ENCODE measurements at regions not wholly inside any gene's neighbourhood (a gene's known extent, or its start where the extent isn't known, plus 50 kb on each side); places are given as distances from the start of the nearest gene placed in this dataset.
A peak's percentile ranks its signal among the peaks of the same experiment; 100 is the strongest.

- TF ChIP-seq POLR2AphosphoS5 (IDR thresholded peaks at IDR 0.05; ENCODE audit: low read depth) (no peak), CTCF (IDR thresholded peaks at IDR 0.05; ENCODE audit: insufficient read depth, low read length) (no peak)
- no peaks in the 10 kb centered on the region for H3K27me3 ChIP-seq (ENCODE audit: insufficient read depth, poor library complexity, severe bottlenecking)
- H3K27ac ChIP-seq (replicated peaks): no peak overlapping the region
- H3K4me3 ChIP-seq (replicated peaks; ENCODE audit: insufficient read depth, low read length): no peak overlapping the region
- DNase-seq (ENCODE audit: low read depth in 1 of 2, low spot score in 1 of 2): no peak
These were observed 73.4 kb upstream of the TP63 start for GRCh38 chr3:189557824-189558223.

GRCh38 chr3:189561256-189561655 lies 69.9 kb upstream of the TP63 start:
- Histone ChIP-seq H3K4me3 (replicated peaks; ENCODE audit: insufficient read depth, low read length) (no peak overlapping the region), H3K27ac (replicated peaks) (no peak overlapping the region), H3K27me3 (ENCODE audit: insufficient read depth, poor library complexity, severe bottlenecking) (no peaks in the 10 kb centered on the region)
- no peak for DNase-seq (ENCODE audit: low read depth in 1 of 2, low spot score in 1 of 2)
- TF ChIP-seq GABPA (IDR thresholded peaks at IDR 0.05; ENCODE audit: low read depth) (no peak), SPI1 (IDR thresholded peaks at IDR 0.05; ENCODE audit: borderline replicate concordance, low read depth) (peak; percentile 23; the same call in 1 of the 2 replicates), REST (IDR thresholded peaks at IDR 0.05; ENCODE audit: insufficient replicate concordance, low read depth) (no peak), CTCF (IDR thresholded peaks at IDR 0.05; ENCODE audit: insufficient read depth, low read length) (no peak), POLR2AphosphoS5 (IDR thresholded peaks at IDR 0.05; ENCODE audit: low read depth) (no peak)

- DNase-seq (ENCODE audit: low read depth in 1 of 2, low spot score in 1 of 2): no peak
- Histone ChIP-seq H3K27ac (replicated peaks) (no peak overlapping the region), H3K27me3 (ENCODE audit: insufficient read depth, poor library complexity, severe bottlenecking) (no peaks in the 10 kb centered on the region), H3K4me3 (replicated peaks; ENCODE audit: insufficient read depth, low read length) (no peak overlapping the region)
- TF ChIP-seq GABPA (IDR thresholded peaks at IDR 0.05; ENCODE audit: low read depth): no peak
- TF ChIP-seq REST (IDR thresholded peaks at IDR 0.05; ENCODE audit: insufficient replicate concordance, low read depth): no peak
- no peak for TF ChIP-seq CTCF (IDR thresholded peaks at IDR 0.05; ENCODE audit: insufficient read depth, low read length)
- TF ChIP-seq POLR2AphosphoS5 (IDR thresholded peaks at IDR 0.05; ENCODE audit: low read depth): no peak
These were observed 67.2 kb upstream of the TP63 start for GRCh38 chr3:189563853-189564563.

Measured in HL-60 (cell line).